ENCODE measurements at regions not wholly inside any gene's neighbourhood (a gene's known extent, or its start where the extent isn't known, plus 50 kb on each side); places are given as distances from the start of the nearest gene placed in this dataset.

DNA sequence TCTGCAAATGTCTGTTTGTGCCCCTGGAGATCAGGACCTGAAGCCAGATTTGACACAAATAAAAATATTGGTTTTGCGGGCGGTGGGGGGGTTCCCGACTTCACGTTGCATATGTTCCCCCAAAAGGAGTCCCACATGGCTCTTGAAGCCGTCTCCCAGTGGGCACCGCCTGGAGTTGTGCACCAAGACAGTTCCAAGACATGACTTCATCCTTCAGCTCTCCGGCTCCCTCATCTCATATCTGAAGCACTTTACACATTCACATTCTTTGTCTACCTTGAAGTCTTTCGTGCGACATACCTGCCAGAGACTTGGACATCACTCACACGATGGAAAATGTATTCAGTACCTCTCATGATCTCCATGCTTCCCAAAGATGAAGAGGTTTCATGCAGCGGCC lies 362.8 kb upstream of the FOXK1 start:
- Histone ChIP-seq H3K27me3 (ENCODE audit: insufficient read depth, low read depth, low read length) (no peaks in the 10 kb centered on the region), H3K4me2 (ENCODE audit: low read length) (no peak overlapping the region), H3K9me2 (ENCODE audit: insufficient read depth, low read length) (no peaks in the 10 kb centered on the region), H3K9me3 (ENCODE audit: low read length) (no peaks in the 10 kb centered on the region), H3K4me3 (ENCODE audit: low read length) (no peak overlapping the region), H3F3A (ENCODE audit: insufficient read depth, low read length, poor library complexity, severe bottlenecking) (no peaks in the 10 kb centered on the region), H3K36me3 (ENCODE audit: insufficient read depth, low read length) (no peaks in the 10 kb centered on the region), H3K79me2 (replicated peaks; ENCODE audit: insufficient read depth, low read length) (no peaks in the 10 kb centered on the region), H3K27ac (ENCODE audit: low read length) (no peak overlapping the region), H3K9ac (ENCODE audit: low read length) (no peak overlapping the region), H4K20me1 (ENCODE audit: insufficient read depth) (no peaks in the 10 kb centered on the region), H2AFZ (ENCODE audit: low read depth, low read length) (no peak overlapping the region)
- TF ChIP-seq TAF1 (IDR thresholded peaks at IDR 0.05; ENCODE audit: low read depth) (no peak), RAD21 (conservative IDR thresholded peaks at IDR 0.05) (no peak), SMC3 (conservative IDR thresholded peaks at IDR 0.05; ENCODE audit: poor library complexity) (no peak), MXI1 (conservative IDR thresholded peaks at IDR 0.05; ENCODE audit: poor library complexity, severe bottlenecking) (no peak), EP300 (conservative IDR thresholded peaks at IDR 0.05; ENCODE audit: poor library complexity, severe bottlenecking) (no peak), EZH2 (IDR thresholded peaks at IDR 0.05; ENCODE audit: borderline replicate concordance, insufficient read depth, low read length, poor library complexity, severe bottlenecking) (no peak), POLR2AphosphoS5 (IDR thresholded peaks at IDR 0.05) (no peak)
- TF ChIP-seq, protein P1, sequence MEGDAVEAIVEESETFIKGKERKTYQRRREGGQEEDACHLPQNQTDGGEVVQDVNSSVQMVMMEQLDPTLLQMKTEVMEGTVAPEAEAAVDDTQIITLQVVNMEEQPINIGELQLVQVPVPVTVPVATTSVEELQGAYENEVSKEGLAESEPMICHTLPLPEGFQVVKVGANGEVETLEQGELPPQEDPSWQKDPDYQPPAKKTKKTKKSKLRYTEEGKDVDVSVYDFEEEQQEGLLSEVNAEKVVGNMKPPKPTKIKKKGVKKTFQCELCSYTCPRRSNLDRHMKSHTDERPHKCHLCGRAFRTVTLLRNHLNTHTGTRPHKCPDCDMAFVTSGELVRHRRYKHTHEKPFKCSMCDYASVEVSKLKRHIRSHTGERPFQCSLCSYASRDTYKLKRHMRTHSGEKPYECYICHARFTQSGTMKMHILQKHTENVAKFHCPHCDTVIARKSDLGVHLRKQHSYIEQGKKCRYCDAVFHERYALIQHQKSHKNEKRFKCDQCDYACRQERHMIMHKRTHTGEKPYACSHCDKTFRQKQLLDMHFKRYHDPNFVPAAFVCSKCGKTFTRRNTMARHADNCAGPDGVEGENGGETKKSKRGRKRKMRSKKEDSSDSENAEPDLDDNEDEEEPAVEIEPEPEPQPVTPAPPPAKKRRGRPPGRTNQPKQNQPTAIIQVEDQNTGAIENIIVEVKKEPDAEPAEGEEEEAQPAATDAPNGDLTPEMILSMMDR (IDR thresholded peaks at IDR 0.05; ENCODE audit: poor library complexity, severe bottlenecking), result no peak
- TF ChIP-seq, protein P2, sequence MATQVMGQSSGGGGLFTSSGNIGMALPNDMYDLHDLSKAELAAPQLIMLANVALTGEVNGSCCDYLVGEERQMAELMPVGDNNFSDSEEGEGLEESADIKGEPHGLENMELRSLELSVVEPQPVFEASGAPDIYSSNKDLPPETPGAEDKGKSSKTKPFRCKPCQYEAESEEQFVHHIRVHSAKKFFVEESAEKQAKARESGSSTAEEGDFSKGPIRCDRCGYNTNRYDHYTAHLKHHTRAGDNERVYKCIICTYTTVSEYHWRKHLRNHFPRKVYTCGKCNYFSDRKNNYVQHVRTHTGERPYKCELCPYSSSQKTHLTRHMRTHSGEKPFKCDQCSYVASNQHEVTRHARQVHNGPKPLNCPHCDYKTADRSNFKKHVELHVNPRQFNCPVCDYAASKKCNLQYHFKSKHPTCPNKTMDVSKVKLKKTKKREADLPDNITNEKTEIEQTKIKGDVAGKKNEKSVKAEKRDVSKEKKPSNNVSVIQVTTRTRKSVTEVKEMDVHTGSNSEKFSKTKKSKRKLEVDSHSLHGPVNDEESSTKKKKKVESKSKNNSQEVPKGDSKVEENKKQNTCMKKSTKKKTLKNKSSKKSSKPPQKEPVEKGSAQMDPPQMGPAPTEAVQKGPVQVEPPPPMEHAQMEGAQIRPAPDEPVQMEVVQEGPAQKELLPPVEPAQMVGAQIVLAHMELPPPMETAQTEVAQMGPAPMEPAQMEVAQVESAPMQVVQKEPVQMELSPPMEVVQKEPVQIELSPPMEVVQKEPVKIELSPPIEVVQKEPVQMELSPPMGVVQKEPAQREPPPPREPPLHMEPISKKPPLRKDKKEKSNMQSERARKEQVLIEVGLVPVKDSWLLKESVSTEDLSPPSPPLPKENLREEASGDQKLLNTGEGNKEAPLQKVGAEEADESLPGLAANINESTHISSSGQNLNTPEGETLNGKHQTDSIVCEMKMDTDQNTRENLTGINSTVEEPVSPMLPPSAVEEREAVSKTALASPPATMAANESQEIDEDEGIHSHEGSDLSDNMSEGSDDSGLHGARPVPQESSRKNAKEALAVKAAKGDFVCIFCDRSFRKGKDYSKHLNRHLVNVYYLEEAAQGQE (IDR thresholded peaks at IDR 0.05; ENCODE audit: borderline replicate concordance), result no peak

DNA sequence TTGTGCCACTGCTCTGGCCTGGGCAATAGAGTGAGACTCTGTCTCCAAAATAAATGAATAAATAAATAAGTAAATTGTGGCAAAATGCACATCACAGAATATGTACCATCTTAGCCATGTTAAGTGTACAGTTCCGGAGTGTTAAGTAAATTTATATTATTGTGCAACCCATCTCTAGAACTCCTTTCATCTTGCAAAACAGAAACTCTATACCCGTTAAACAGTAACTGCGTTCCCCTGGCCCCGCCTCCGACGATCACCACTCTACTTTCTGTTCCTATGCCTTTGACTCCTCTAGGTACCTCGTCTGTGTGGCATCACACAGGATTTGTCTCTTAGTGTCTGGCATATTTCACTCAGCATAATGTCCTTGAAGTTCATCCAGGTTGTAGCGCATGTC lies 356.4 kb upstream of the FOXK1 start:
- Histone ChIP-seq H3K9me2 (ENCODE audit: insufficient read depth, low read length) (no peaks in the 10 kb centered on the region), H3K79me2 (replicated peaks; ENCODE audit: insufficient read depth, low read length) (no peaks in the 10 kb centered on the region), H3K36me3 (ENCODE audit: insufficient read depth, low read length) (no peaks in the 10 kb centered on the region), H3K9me3 (ENCODE audit: low read length) (no peaks in the 10 kb centered on the region), H3F3A (ENCODE audit: insufficient read depth, low read length, poor library complexity, severe bottlenecking) (no peaks in the 10 kb centered on the region), H3K4me2 (ENCODE audit: low read length) (no peak overlapping the region), H3K27ac (ENCODE audit: low read length) (no peak overlapping the region), H3K4me3 (ENCODE audit: low read length) (no peak overlapping the region), H4K20me1 (ENCODE audit: insufficient read depth) (no peaks in the 10 kb centered on the region), H3K9ac (ENCODE audit: low read length) (no peak overlapping the region), H3K27me3 (ENCODE audit: insufficient read depth, low read depth, low read length) (no peaks in the 10 kb centered on the region), H2AFZ (ENCODE audit: low read depth, low read length) (no peak overlapping the region)
- TF ChIP-seq POLR2AphosphoS5 (IDR thresholded peaks at IDR 0.05) (no peak), EP300 (conservative IDR thresholded peaks at IDR 0.05; ENCODE audit: poor library complexity, severe bottlenecking) (no peak), SMC3 (conservative IDR thresholded peaks at IDR 0.05; ENCODE audit: poor library complexity) (no peak), EZH2 (IDR thresholded peaks at IDR 0.05; ENCODE audit: borderline replicate concordance, insufficient read depth, low read length, poor library complexity, severe bottlenecking) (no peak), TAF1 (IDR thresholded peaks at IDR 0.05; ENCODE audit: low read depth) (no peak), MXI1 (conservative IDR thresholded peaks at IDR 0.05; ENCODE audit: poor library complexity, severe bottlenecking) (no peak), RAD21 (conservative IDR thresholded peaks at IDR 0.05) (no peak)
- TF ChIP-seq, protein P1 (IDR thresholded peaks at IDR 0.05; ENCODE audit: poor library complexity, severe bottlenecking), result no peak
- TF ChIP-seq, protein P2 (IDR thresholded peaks at IDR 0.05; ENCODE audit: borderline replicate concordance), result no peak

Data from neural cell (in vitro differentiated cells).